ENCODE measurements at regions not wholly inside any gene's neighbourhood (a gene's known extent, or its start where the extent isn't known, plus 50 kb on each side); places are given as distances from the start of the nearest gene placed in this dataset.
A peak's percentile ranks its signal among the peaks of the same experiment; 100 is the strongest.

DNA sequence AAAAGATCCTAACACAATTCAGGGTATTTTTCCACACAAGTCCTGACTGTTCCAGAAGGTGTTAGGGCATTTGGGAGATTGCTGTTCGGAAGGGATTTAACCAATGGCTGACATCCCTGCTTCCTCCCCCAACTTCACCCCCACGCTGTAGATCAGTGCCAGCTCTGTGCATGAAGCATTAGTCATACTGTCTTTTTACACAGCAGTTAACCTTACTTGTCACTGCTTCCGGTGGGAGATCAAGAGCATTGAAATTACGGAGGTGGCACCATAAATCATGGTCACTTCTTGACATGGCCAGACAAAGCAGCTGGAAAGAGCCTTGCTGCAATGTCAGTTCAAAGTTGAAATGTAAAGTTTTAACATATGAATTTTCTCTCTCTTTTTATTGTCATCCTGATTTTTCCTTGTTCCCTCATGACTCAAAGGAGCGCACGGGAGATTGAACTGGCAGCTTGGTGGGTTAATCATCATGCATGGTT, 70.2 kb downstream of the HRH4 start:
- peak; percentile 69 for DNase-seq

DNA sequence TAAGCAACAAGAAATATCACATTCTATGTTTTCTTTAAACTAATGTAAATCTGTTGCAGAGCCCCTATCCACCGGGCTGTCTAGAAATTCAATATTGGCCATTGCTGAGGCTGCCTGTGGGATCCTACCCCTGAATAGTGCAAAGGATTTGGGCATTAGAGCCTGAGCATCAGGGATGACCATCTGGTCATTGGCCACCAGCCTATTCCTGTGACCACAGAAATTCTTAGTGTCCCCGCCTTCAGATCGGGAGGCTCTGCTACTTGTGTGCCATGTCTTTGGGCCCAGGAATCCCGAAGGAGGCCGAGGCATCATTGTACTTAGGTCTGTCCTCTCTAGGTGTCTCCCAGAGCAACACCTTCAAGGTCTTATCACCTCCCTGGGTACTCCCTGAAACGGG, 73.8 kb downstream of the HRH4 start:
- DNase-seq = no peak

DNA sequence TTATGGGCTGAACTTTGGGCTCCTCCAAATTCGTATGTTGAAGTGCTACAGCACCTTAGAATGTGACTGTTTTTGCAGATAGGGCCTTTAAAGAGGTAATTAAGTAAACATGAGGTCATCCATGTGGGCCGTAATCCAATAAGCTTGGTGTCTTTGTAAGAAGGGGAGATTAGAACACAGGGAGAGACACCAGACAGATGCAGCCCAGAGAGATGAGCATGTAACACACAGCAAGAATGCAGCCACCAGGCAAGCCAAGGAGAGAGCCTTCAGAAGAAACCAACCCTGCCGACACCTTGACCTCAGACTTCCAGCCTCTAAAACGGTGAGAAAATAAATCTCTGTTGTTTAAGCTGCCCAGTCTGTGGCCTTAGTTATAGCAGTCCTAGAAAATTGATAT, 74.3 kb downstream of the HRH4 start:
- no peak for DNase-seq

DNA sequence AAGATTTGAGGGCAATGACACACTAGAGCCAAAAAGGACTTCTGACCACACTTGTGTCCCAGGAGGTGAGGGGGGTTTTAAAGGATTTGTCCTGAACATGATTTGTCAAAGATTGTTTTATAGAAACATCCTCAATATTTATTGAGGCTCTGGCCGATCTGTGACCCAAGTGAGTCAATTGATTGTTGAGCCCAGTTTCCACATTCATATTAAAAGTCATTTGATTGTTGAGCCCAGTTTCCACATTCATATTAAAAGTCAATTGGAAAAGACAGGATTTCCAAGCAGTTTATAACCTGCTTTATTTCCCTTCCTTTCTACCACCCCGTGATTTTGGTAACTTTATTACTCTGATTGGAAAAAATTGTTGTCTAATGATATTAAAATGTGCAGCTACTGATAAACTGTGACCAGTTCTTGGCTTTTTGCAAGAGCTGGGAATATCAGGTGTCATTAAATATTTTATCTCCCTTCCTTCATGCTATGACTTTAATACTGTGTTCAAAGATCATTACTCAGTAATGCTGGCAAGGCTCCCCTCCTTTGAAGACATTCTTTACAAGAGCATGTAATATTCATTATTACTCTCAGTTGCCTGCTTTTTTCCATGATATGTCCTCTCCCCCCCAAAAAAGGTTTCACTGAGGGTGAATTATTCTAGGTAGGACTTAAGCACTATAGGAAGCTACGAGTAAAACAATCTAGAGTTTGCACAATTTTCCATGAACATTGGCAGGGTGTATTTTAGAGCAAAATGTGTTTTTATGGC, 75.3 kb downstream of the HRH4 start:
- DNase-seq = no peak

DNA sequence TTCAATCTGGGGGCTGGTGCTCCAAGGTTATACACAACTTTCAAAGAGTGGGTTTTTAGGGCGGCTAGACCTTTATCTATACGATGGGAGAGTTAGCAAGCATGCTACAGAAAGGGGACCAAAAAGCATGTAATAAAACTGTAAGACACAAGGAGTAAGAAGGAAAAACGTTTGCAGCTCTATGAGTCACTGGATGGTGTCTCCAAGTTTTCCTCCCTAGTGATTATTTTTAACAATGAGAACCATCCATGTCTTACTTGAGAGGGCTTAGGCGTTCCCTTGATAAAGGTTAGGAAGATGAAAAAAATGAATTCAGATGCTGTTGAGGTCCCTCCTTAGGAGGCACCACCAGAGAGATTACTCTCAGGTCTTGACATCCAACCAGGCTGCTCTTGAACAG, 75.9 kb downstream of the HRH4 start:
- DNase-seq = no peak

DNA sequence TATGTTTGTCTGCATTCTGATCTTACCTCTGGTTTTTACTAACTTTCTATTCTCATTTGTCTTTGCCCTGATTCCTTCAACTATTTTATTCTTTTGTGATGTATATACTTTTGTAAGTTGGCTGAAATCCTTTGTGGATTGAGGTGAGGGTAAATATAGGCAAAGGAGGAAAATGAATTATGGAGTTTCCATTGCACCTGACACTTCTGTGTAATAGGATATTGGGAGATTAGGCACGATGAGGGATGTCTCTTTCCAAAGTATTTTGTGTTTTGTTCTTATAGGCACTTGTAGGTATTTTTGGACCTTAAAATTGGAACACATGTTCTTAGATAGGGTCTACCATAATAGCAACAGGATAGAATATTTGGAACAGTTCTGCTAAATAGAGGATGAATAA, 76.4 kb downstream of the HRH4 start:
- DNase-seq = no peak

DNA sequence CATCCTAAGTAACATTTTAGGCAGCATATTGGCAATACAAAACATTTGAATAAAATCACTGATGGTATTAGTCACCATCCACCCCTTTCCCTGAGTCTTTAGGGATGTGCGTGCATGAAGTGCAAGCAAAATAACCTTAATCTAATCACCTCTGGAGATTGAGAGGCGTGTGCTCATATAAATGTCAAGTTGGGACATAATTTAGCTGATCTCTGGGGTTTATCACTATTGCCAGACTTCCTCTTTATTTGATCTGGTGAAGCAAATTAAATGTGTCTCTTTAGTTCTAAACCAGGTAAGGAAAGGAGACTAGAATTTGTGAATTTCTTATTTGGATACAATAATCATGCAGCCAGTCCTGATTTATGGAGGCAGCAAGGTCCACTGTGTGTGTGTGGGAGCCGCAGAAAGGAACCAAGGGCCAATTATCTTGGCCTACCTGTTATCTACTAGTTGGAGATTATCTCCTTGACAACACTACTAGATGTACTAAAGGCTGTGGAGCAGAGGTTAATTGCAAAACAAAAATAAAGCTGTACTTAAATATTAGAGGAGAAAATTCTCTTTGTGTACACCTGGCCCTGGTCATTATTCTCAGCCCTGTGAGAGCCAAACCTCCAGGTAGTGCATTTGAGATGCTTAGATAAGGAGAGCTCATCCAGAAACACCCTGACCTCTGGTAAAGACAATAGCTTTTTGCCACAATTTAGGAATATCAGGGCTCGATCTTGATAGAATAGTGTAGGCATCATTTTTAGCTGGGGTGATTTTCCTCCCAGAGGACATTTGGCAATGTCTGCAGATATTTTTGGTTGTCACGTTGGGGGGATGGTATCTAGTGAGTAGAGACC, 78.2 kb downstream of the HRH4 start:
- no peak for DNase-seq

DNA sequence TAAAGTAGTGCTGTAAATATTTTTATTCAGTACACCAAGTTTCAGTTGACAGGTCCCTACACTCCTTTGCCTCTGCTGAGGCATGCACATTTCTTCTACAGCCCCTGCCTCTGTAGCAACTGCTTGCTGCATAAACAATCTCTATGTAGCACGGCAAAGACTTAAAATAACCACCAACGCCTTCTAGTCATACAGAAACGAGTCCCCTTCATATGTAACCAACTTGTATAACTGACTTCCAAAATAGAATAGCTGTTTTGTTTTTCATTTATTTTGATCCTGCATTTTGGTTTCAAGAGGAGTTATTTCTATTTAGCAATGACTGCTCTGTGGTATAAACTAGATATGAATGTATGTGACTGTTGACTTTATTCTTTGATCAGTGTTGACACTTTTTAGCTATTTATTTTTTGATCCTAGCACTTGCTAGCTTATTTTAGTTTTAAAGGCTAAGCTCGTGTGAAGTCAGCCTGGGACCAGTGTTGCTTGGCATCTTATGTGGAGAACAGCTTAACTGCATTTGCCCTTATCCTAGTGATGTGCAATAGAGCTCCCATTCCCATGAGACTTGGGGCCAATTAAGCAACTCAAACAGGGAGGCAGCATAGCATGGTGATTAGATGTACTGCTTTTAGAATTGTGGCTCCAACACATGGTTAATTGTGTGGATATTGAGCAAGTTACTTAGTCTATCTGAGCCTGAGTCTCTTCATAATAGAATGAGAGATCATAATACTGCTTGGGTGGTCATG, 79.6 kb downstream of the HRH4 start:
- DNase-seq = no peak

DNA sequence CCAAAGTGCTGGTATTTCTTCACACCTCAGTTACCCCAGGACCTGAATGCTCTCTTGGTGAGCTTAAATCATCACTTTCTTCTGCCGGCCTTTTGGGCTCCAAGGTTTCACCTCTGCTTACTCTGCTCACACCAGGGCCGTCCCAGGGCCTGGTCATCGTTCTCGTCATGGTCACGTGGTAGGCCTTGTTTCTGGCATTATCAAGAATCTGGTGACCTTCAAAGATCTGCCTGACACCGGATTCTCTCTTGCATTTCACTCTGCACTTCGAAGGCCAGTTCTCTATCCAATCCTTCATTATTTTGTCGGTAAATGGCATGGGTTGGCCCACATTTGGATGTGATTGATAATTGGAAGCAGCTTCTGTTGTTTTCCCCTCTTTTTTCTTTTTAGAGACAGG, 80.5 kb downstream of the HRH4 start:
- DNase-seq = no peak

DNA sequence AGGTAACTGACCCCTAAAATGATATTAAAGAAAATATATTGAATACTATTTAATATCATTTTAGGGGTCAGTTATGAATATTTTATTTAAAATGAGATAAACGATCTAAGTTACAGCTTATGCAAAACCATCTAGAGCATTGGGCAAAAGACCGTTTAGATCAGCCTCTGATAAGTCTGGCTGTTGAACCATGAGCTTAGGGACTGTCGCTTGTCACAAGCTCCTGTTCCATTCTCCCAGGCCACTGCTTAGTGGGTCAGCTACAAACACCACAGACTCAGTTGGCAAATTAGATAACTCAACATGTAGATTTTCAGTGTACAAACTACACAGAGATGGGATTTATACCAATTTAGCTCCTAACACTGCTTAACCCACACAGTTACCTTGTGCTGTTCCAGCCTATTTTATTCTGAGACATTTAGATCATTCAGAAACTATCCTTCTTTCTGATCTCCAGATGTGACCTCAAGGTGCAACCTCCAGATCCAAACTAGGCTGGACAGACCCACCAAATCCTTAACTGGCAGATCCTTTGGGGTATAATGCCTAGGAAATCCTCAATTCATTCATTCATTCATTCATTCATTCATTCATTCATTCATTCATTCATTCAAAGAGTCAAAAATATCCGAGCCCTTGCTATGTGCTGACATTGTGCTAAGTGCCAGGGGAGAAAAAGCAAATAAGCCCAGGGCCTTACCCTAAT, 82.8 kb downstream of the HRH4 start:
- no peak for DNase-seq

DNA sequence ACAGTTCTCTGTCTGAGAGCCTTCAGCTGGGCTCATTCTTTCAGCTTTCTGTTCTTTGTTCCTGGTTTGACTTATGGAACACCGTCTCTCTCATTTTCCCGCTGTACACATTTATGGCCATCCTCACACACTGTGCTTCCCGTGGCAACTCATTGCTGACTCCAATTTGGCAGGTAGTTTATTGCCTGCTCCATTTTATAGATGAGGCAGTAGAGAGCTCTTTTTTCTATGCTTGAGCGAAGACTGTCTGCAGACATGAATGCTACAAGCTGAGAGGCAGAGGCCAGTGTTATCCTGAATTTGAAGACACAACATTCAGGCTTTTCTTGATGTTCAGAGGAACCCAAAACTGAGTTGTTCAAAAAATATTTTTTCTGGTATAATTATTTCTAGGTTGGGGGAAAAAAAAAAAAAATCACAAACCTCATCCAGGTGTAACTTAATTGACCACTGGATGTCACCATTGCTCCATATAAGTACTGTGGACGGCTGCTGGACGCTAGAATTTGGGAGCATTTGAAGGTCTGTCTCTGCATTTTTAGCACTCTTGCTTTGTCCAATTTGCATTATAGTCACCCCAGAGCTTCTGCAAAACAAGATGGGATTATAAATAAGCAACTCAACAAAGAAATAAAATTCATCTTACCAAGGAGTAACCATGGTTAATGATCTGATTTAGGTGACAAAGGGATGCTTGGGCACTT, 83.5 kb downstream of the HRH4 start:
- peak; percentile 62 for DNase-seq

DNA sequence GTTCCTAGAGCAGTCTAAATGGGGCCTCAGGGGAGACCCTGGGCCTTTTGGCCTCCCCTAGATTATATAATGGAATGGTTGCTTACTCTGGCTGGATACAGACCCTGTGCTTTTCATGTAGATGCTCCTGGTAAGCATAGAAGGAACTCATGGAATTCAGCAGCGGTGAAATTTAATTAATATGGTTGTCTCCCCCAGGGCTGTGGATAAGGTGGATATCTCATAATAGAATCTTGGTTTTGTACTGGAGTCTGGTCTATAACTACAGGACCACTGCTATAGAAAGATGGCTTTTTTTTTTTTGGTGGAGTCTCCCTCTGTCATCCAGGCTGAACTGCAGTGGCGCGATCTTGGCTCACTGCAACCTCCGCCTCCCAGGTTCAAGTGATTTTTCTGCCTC, 84.5 kb downstream of the HRH4 start:
- DNase-seq = no peak

DNA sequence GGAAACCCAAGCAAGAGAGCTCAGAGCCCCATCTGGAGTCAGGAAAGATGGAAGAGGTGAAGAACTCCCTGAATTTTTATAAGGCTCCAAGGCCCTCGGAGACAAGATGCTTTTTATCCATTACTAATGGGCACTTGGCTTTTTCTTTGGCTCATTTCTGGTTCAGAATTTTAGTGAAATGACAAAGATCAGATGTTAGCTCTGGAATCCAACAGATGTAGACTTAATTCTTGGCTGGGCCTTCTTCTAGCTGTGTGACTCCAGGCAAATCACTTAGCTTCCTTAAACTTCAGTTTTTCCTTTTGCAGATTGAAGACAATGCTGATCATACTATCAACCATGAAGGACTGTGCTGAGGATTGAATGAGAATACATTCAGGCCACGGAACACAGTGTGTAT, 85.2 kb downstream of the HRH4 start:
- no peak for DNase-seq

DNA sequence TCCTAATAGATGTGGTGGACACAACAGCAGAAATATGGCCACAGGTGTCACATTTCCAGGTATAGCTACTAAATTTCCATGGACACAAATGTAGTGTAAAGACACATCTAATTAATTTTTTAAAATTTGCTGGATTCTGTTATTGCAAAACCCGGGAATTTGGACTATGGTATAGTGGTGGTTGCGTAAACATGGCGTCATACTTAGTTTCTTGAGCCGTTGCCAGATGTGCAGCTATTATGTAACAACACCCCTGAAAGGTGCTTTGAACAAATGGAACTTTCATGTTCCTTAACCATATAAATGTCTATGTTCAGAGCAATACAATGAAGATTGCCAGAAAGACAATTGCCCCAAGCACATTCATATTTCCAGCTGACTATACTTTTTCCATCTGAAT, 85.9 kb downstream of the HRH4 start:
- no peak for DNase-seq

DNA sequence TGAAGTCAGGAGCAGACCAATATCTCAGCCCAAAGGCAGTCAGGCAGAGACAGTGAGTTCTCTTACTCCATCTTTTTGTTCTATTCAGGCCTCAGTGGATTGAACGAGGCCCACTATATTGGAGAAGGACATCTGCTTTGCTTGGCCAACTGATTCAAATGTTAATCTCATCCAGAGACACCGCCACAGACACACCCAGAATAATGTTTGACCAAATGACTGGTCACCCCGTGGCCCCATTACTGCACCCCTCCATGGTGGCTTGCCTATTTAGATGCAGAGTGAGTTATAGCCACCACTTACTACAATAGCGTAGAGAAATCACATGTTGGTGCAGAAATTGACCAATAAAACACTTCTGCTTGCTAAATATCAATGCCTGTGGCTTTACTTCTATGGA, 88.1 kb downstream of the HRH4 start:
- no peak for DNase-seq

DNA sequence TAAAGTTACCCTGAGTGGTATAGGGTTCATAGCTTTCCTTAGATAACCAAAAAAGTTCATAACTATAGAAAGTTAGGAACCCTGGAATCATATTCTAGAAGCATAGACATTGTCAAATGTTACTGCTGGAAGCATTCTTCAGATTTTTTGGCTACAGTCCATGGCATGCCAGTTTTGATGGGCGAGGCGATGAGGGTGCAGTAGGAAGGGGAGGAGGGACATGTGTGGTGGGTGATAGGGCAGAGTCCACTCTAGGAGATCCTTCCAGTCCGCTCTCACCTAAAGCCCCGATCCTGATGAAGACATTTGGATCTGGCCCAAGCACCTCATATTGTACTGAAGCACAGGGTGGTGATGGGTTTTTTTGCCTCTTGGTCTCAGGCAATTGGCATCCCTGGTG, 91.8 kb downstream of the HRH4 start:
- DNase-seq = no peak

DNA sequence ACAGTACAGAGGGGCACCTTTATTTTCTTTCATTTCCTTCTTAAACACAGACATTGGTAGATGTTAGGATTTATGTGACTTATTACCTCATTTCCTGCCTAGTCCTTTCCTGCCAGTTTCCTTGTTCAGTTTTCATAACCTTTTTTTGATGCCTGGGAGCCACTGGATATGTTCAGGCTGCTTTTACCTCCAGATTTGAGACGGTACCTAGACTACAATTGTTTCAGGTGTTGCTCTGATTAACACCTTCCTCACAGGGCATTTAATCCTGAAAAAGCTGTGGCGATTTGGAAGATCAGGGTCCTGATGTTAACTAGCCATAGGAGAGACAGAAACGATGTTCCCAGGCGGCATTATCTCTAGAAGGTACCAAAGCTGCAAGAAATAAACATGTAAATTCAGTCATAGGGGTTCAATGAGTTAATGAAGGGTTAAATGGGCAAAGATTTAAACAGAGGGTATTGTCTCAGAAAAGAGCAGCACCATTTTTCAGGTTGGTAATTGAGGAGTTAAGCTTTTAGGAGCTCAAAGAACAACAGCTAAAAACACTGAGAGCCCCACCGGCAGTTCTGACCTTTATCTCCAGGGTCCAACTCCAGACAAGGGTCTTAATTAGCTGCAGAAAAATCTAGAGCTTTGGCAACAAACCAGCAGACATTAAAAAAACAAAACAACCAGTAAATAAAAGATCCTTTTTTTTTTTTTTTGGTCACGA, 93.3 kb downstream of the HRH4 start:
- no peak for DNase-seq

DNA sequence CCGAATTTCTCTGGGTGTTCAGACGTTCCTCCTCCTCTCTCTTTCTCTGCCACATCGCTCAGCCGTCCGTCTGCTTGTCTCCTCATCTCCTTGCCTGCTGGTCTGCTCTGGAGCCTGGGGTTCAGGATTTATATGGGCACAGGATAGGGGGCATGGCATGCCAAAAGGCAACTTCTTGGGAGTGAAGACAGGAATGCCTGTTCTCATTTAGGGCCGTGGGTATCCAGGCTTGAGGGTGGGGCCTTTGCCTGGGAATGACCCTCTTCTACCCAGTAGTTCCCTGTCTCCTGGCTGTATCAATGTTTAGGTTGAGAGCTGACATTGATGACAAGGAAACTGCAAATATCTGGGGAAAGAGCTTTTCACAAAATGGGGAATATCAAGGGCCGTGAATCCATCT, 98.0 kb downstream of the HRH4 start:
- no peak for DNase-seq

DNA sequence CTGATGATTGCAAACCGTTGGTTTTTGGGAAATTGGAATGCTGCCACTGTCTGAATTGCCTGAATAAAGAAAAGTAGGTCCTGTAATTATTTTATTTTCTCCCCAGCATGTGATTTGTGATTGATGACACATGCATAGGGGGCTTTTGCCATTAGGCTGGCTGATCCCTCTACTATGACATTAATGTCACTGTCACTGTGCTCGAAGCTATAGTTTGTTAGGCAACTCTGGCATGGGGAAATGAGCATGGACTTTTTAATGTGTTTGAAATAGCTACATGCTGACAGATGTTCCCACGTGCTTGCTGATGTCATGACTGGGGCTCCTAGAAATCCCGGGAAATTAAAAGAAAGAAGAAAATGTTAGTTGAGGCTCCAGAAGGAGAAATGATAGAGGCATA, 99.1 kb downstream of the HRH4 start:
- DNase-seq = no peak

DNA sequence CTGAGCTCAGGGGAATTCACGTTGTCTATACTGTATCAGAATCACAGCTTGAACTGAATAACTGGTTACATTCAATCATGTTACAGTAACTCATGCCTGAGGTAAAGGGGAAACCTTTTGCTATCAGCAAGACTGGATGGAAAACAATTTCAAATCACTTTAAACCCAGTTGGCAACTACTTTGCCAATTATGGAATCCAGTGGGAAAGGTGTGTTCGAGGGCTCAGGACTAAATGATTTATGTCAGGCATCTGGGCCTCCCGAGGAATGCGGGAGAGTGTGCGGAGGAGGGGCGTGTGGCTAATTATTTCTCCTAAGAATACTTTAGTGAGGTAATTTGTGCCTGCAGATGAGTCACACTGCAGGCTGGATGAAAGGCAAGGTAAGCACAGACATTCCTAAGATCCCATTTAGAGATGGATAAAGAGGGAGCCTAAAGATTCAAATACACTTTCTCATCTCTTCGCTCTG, 100.1 kb downstream of the HRH4 start:
- no peak for DNase-seq

DNA sequence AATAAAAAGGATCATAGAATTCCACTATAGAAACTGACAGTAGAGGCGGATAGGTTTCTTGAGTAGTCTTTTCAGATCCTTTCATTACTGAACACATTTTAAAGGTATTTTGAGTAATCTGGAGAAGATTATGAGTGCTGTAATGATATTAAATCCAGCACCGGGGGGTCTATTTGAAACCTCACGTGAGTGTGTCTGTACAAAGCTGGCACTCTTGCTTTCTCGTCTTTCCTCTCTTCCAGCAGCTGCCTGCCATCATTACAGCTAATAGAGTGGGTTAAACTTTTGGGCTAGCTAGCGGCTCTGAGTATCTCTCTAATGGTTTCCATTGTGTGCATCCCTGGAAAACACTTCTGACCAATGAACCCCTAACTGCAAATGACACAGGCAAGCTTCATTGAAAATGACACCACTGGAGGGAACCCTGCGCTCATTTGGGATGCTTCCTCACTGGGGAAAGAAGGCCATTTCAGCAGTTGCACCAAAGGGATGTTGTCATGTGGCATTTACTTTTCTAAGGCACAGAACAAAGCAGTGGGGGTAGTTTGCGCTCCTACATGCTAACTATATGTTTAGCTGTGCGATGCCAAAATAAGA, 101.0 kb downstream of the HRH4 start:
- DNase-seq = peak; percentile 44
